EL (cell line): ENCODE measurements at regions not wholly inside any gene's neighbourhood (a gene's known extent, or its start where the extent isn't known, plus 50 kb on each side); places are given as distances from the start of the nearest gene placed in this dataset.
A peak's percentile ranks its signal among the peaks of the same experiment; 100 is the strongest.

Experiments used
- DNase-seq: peaks from one replicate; pipeline ENCODE4 v3.0.0-alpha.2; 2016

GRCh38 chr3:161444694-161445077 lies 51.9 kb upstream of the OTOL1 start:
- no peak for DNase-seq

- DNase-seq: no peak
Measured at GRCh38 chr3:161443921-161444693, 52.5 kb upstream of the OTOL1 start.

GRCh38 chr3:161430307-161430706 lies 59.0 kb upstream of the SPTSSB start:
- no peak for DNase-seq

- no peak for DNase-seq
Measured at GRCh38 chr3:161427347-161427746, 56.0 kb upstream of the SPTSSB start.

GRCh38 chr3:161426758-161427157 lies 55.4 kb upstream of the SPTSSB start:
- DNase-seq: no peak

- DNase-seq: peak; percentile 45
Measured at GRCh38 chr3:161423911-161424522, 52.7 kb upstream of the SPTSSB start.

- no peak for DNase-seq
Measured at GRCh38 chr3:161422171-161422700, 50.9 kb upstream of the SPTSSB start.
